ENCODE measurements at regions not wholly inside any gene's neighbourhood (a gene's known extent, or its start where the extent isn't known, plus 50 kb on each side); places are given as distances from the start of the nearest gene placed in this dataset.

DNA sequence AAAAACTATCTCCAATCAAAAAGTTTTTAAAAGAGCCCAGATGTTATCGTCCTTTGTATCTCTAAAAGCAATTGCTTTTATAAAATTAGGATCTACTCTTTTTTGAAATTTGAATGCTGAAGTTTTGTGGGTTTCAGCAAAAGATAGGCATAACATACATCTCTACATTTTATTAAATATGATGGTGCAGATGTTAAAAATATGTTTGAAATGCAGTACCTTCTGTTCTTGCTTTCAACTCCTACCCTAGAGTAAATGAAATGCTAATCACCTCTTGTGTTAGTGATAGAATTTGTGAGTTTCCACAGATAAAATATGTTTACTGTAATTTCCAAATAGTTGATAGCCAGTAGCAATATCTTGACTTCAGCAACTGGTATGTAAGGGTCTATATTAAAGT is 95.7 kb upstream of the VPREB1 start:
- Histone ChIP-seq H2BK20ac (ENCODE audit: low read length) (no peak overlapping the region), H2AK5ac (ENCODE audit: low read depth, low read length) (no peak overlapping the region), H3K14ac (ENCODE audit: insufficient read length) (no peak overlapping the region), H3K4me1 (replicated peaks in 1 of 4; ENCODE audit: control insufficient read depth in 3 of 4, insufficient read depth in 4 of 4, low read length in 3 of 4) (0 out of 7 replicates have a peak, but pooled peaks cover 0 to 2% (median 0%) of the 10 kb centered on the region in 4 experiments), H3K36me3 (ENCODE audit: control insufficient read depth in 2 of 4, insufficient read depth in 4 of 4, low read length in 3 of 4) (no peaks in the 10 kb centered on the region), H4K8ac (ENCODE audit: extremely low read depth, insufficient read depth, low read length) (no peak overlapping the region), H2BK15ac (ENCODE audit: low read length) (no peak overlapping the region), H4K91ac (replicated peaks; ENCODE audit: insufficient read length, low read length) (no peak overlapping the region), H2BK120ac (replicated peaks; ENCODE audit: low read depth, low read length) (no peak overlapping the region), H3K23ac (ENCODE audit: insufficient read length) (no peak overlapping the region), H3K27me3 (replicated peaks in 1 of 4; ENCODE audit: control insufficient read depth in 3 of 4, extremely low read depth in 1 of 4, insufficient read depth in 3 of 4, low read length in 3 of 4) (peaks cover 43 to 90% (median 73%) of the 10 kb centered on the region in 4 experiments), H3K4ac (replicated peaks; ENCODE audit: insufficient read length, low read depth, low read length) (no peak overlapping the region), H3K9me3 (ENCODE audit: insufficient read depth in 2 of 2, low read depth in 1 of 2, low read length in 1 of 2) (no peaks in the 10 kb centered on the region), H3K79me2 (ENCODE audit: control insufficient read depth in 1 of 2, insufficient read depth in 2 of 2, low read length in 2 of 2) (no peaks in the 10 kb centered on the region), H4K5ac (ENCODE audit: insufficient read length, low read depth, low read length) (no peak overlapping the region), H3K4me2 (ENCODE audit: insufficient read depth in 1 of 2, low read depth in 2 of 2, low read length in 2 of 2) (no peak overlapping the region), H3K9ac (replicated peaks in 1 of 4; ENCODE audit: extremely low read depth in 1 of 4, low read depth in 3 of 4, low read length in 3 of 4) (no peak overlapping the region), H2BK5ac (ENCODE audit: low read depth, low read length) (no peak overlapping the region), H3K18ac (ENCODE audit: extremely low read depth, low read length) (no peak overlapping the region), H3K56ac (replicated peaks; ENCODE audit: insufficient read length, low read depth, low read length) (no peak overlapping the region), H4K20me1 (replicated peaks in 1 of 2; ENCODE audit: control insufficient read depth in 1 of 2, insufficient read depth in 2 of 2, low read length in 2 of 2) (no peaks in the 10 kb centered on the region), H2AFZ (ENCODE audit: low read length) (no peak overlapping the region), H3K4me3 (ENCODE audit: extremely low read depth in 1 of 4, insufficient read depth in 2 of 4, low read depth in 3 of 4, low read length in 4 of 4) (no peak overlapping the region), H3K23me2 (ENCODE audit: low read depth, low read length) (no peaks in the 10 kb centered on the region), H2BK12ac (ENCODE audit: low read depth, low read length) (no peak overlapping the region), H3K79me1 (ENCODE audit: low read depth, low read length) (no peaks in the 10 kb centered on the region), H3K27ac (ENCODE audit: low read depth, low read length) (no peak overlapping the region)
- POLR2A ChIA-PET (ENCODE audit: partially characterized antibody), result no interaction called here
- CTCF ChIA-PET (ENCODE audit: partially characterized antibody), result interaction anchor here (0.9 to 1.0 kb wide), 2 partner anchors 8 to 39 kb away, joined by 3 read pairs; no protein-coding TSS in a partner anchor
- no peak for FAIRE-seq
- DNase-seq (ENCODE audit: low read depth in 1 of 2, low spot score in 2 of 2), result no peak
- WGBS, 2 experiments (ENCODE audit: extremely low coverage in 1 of 2, insufficient coverage in 1 of 2, insufficient read length in 1 of 2, insufficient replicate concordance in 2 of 2, low coverage in 1 of 2, low lambda C conversion rate in 2 of 2, missing lambda C conversion rate in 1 of 2), result 100% methylated on average over 1 of the region's 1 CpG; no CpG with 5 or more reads in 1 of the 2 experiments
- TF ChIP-seq MAFK (IDR thresholded peaks at IDR 0.05; ENCODE audit: low read depth, low read length) (no peak), TAF7 (optimal IDR thresholded peaks at IDR 0.05; ENCODE audit: borderline replicate concordance, low read depth, low read length) (no peak), EP300 (IDR thresholded peaks at IDR 0.05; ENCODE audit: borderline replicate concordance in 1 of 2, low read depth in 2 of 2, low read length in 2 of 2) (no peak), RFX5 (IDR thresholded peaks at IDR 0.05; ENCODE audit: borderline replicate concordance, low read depth, low read length) (no peak), KDM5A (IDR thresholded peaks at IDR 0.05; ENCODE audit: low read length) (no peak), KDM4A (IDR thresholded peaks at IDR 0.05; ENCODE audit: low read depth, low read length, severe bottlenecking) (no peak), POLR2AphosphoS5 (IDR thresholded peaks at IDR 0.05; ENCODE audit: low read depth, low read length) (no peak), GTF2F1 (IDR thresholded peaks at IDR 0.05; ENCODE audit: borderline replicate concordance, low read depth, low read length) (no peak), HDAC6 (IDR thresholded peaks at IDR 0.05; ENCODE audit: low read depth, low read length) (no peak), BACH1 (IDR thresholded peaks at IDR 0.05; ENCODE audit: low read length) (no peak), RAD21 (IDR thresholded peaks at IDR 0.05 in 1 of 2, conservative IDR thresholded peaks at IDR 0.05 in 1 of 2; ENCODE audit: low read depth in 2 of 2, low read length in 2 of 2) (no peak), KDM1A (IDR thresholded peaks at IDR 0.05; ENCODE audit: borderline replicate concordance, low read length) (no peak), NANOG (IDR thresholded peaks at IDR 0.05; ENCODE audit: insufficient read depth, low read depth, low read length, poor library complexity, severe bottlenecking) (no peak), SRF (IDR thresholded peaks at IDR 0.05; ENCODE audit: low read depth, low read length) (no peak), CBX8 (IDR thresholded peaks at IDR 0.05; ENCODE audit: borderline replicate concordance, low read depth, low read length) (no peak)
